ENCODE measurements at regions not wholly inside any gene's neighbourhood (a gene's known extent, or its start where the extent isn't known, plus 50 kb on each side); places are given as distances from the start of the nearest gene placed in this dataset.

GRCh38 chr16:13766334-13766733 is 153.6 kb upstream of the ERCC4 start:
- intact Hi-C loops (cut with micrococcal nuclease), result no loop called here
- Mint-ChIP-seq H3K9me3 (peaks cover 0 to 9% (median 5%) of the 10 kb centered on the region in 8 donors), H3K27me3 (peaks cover 0 to 2% of the 10 kb centered on the region in 2 donors), H3K4me1 (no peaks in the 10 kb centered on the region), H3K4me3 (no peak overlapping the region), H3K36me3 (no peaks in the 10 kb centered on the region), H3K27ac (no peak overlapping the region)
- no peak for DNase-seq
- no peaks in the 10 kb centered on the region for H3K36me3 ChIP-seq (ENCODE audit: insufficient read depth, low read length)
- POLR2A ChIA-PET (ENCODE audit: partially characterized antibody), result no interaction called here
- H3K4me1 ChIP-seq (ENCODE audit: insufficient read depth, low read length), result no peaks in the 10 kb centered on the region
- H3K27me3 ChIP-seq (ENCODE audit: insufficient read depth, low read length), result no peaks in the 10 kb centered on the region
- H3K27ac ChIP-seq (ENCODE audit: low read depth, low read length), result no peak overlapping the region
- no peak overlapping the region for H3K4me3 ChIP-seq (ENCODE audit: low read length in 2 of 2)
- H3K9me3 ChIP-seq (ENCODE audit: control insufficient read depth in 1 of 2, low read length in 2 of 2), result no peaks in the 10 kb centered on the region
- CTCF ChIA-PET (ENCODE audit: partially characterized antibody), result no interaction called here

- ChIA-PET CTCF (ENCODE audit: partially characterized antibody) (interaction anchor here (1.4 kb wide), 1 partner anchor 20 kb away, joined by 3 read pairs; no protein-coding TSS in a partner anchor), POLR2A (ENCODE audit: partially characterized antibody) (no interaction called here)
- Mint-ChIP-seq H3K36me3 (no peaks in the 10 kb centered on the region), H3K4me3 (no peak overlapping the region), H3K9me3 (peaks cover 0 to 6% (median 4%) of the 10 kb centered on the region in 8 donors), H3K27me3 (peaks cover 1 to 2% of the 10 kb centered on the region in 2 donors), H3K27ac (no peak overlapping the region), H3K4me1 (no peaks in the 10 kb centered on the region)
- DNase-seq, result no peak
- H3K27me3 ChIP-seq (ENCODE audit: insufficient read depth, low read length), result no peaks in the 10 kb centered on the region
- no peak overlapping the region for H3K27ac ChIP-seq (ENCODE audit: low read depth, low read length)
- no peaks in the 10 kb centered on the region for H3K4me1 ChIP-seq (ENCODE audit: insufficient read depth, low read length)
- intact Hi-C loops (cut with micrococcal nuclease), result no loop called here
- no peaks in the 10 kb centered on the region for H3K9me3 ChIP-seq (ENCODE audit: control insufficient read depth in 1 of 2, low read length in 2 of 2)
- H3K36me3 ChIP-seq (ENCODE audit: insufficient read depth, low read length), result no peaks in the 10 kb centered on the region
- no peak overlapping the region for H3K4me3 ChIP-seq (ENCODE audit: low read length in 2 of 2)
Measured at GRCh38 chr16:13767215-13767614, 152.7 kb upstream of the ERCC4 start.

GRCh38 chr16:13768471-13768870 is 151.5 kb upstream of the ERCC4 start:
- POLR2A ChIA-PET (ENCODE audit: partially characterized antibody), result no interaction called here
- Mint-ChIP-seq H3K27ac (no peak overlapping the region), H3K36me3 (no peaks in the 10 kb centered on the region), H3K4me3 (no peak overlapping the region), H3K4me1 (no peaks in the 10 kb centered on the region), H3K27me3 (peaks cover 1 to 2% of the 10 kb centered on the region in 2 donors), H3K9me3 (peaks cover 0 to 8% (median 5%) of the 10 kb centered on the region in 8 donors)
- CTCF ChIA-PET (ENCODE audit: partially characterized antibody), result interaction anchor here (1.4 kb wide), 1 partner anchor 19 kb away, joined by 3 read pairs; no protein-coding TSS in a partner anchor
- no peaks in the 10 kb centered on the region for H3K4me1 ChIP-seq (ENCODE audit: insufficient read depth, low read length)
- H3K27me3 ChIP-seq (ENCODE audit: insufficient read depth, low read length), result no peaks in the 10 kb centered on the region
- no peaks in the 10 kb centered on the region for H3K9me3 ChIP-seq (ENCODE audit: control insufficient read depth in 1 of 2, low read length in 2 of 2)
- no peak overlapping the region for H3K4me3 ChIP-seq (ENCODE audit: low read length in 2 of 2)
- intact Hi-C loops (cut with micrococcal nuclease), result no loop called here
- no peak overlapping the region for H3K27ac ChIP-seq (ENCODE audit: low read depth, low read length)
- no peaks in the 10 kb centered on the region for H3K36me3 ChIP-seq (ENCODE audit: insufficient read depth, low read length)
- no peak for DNase-seq

GRCh38 chr16:13770436-13770835 is 149.5 kb upstream of the ERCC4 start:
- Histone ChIP-seq H3K4me1 (ENCODE audit: insufficient read depth, low read length) (no peaks in the 10 kb centered on the region), H3K27me3 (ENCODE audit: insufficient read depth, low read length) (no peaks in the 10 kb centered on the region), H3K9me3 (ENCODE audit: control insufficient read depth in 1 of 2, low read length in 2 of 2) (no peaks in the 10 kb centered on the region), H3K4me3 (ENCODE audit: low read length in 2 of 2) (no peak overlapping the region), H3K36me3 (ENCODE audit: insufficient read depth, low read length) (no peaks in the 10 kb centered on the region), H3K27ac (ENCODE audit: low read depth, low read length) (no peak overlapping the region)
- H3K27me3 Mint-ChIP-seq, result peaks cover 1 to 2% of the 10 kb centered on the region in 2 donors
- intact Hi-C loops (cut with micrococcal nuclease), result no loop called here
- no peak for DNase-seq
- H3K27ac Mint-ChIP-seq, result no peak overlapping the region
- POLR2A ChIA-PET (ENCODE audit: partially characterized antibody), result no interaction called here
- no peak overlapping the region for H3K4me3 Mint-ChIP-seq
- no peaks in the 10 kb centered on the region for H3K4me1 Mint-ChIP-seq
- no peaks in the 10 kb centered on the region for H3K36me3 Mint-ChIP-seq
- peaks cover 2 to 10% (median 7%) of the 10 kb centered on the region in 8 donors for H3K9me3 Mint-ChIP-seq
- CTCF ChIA-PET (ENCODE audit: partially characterized antibody), result no interaction called here

- H3K27ac Mint-ChIP-seq, result no peak overlapping the region
- H3K9me3 Mint-ChIP-seq, result peaks cover 0 to 19% (median 9%) of the 10 kb centered on the region in 8 donors
- Histone ChIP-seq H3K36me3 (ENCODE audit: insufficient read depth, low read length) (no peaks in the 10 kb centered on the region), H3K27me3 (ENCODE audit: insufficient read depth, low read length) (no peaks in the 10 kb centered on the region), H3K4me1 (ENCODE audit: insufficient read depth, low read length) (no peaks in the 10 kb centered on the region), H3K4me3 (ENCODE audit: low read length in 2 of 2) (no peak overlapping the region), H3K9me3 (ENCODE audit: control insufficient read depth in 1 of 2, low read length in 2 of 2) (no peaks in the 10 kb centered on the region), H3K27ac (ENCODE audit: low read depth, low read length) (no peak overlapping the region)
- H3K27me3 Mint-ChIP-seq, result peaks cover 1 to 2% of the 10 kb centered on the region in 2 donors
- no peaks in the 10 kb centered on the region for H3K36me3 Mint-ChIP-seq
- ChIA-PET CTCF (ENCODE audit: partially characterized antibody) (no interaction called here), POLR2A (ENCODE audit: partially characterized antibody) (no interaction called here)
- DNase-seq, result no peak
- H3K4me3 Mint-ChIP-seq, result no peak overlapping the region
- no peaks in the 10 kb centered on the region for H3K4me1 Mint-ChIP-seq
- intact Hi-C loops (cut with micrococcal nuclease), result no loop called here
Measured at GRCh38 chr16:13772782-13773181, 147.2 kb upstream of the ERCC4 start.

- Mint-ChIP-seq H3K9me3 (peaks cover 0 to 27% (median 14%) of the 10 kb centered on the region in 8 donors), H3K4me1 (no peaks in the 10 kb centered on the region), H3K27me3 (no peaks in the 10 kb centered on the region), H3K27ac (no peak overlapping the region), H3K4me3 (no peak overlapping the region), H3K36me3 (no peaks in the 10 kb centered on the region)
- ChIA-PET CTCF (ENCODE audit: partially characterized antibody) (no interaction called here), POLR2A (ENCODE audit: partially characterized antibody) (no interaction called here)
- no peaks in the 10 kb centered on the region for H3K27me3 ChIP-seq (ENCODE audit: insufficient read depth, low read length)
- no peak overlapping the region for H3K27ac ChIP-seq (ENCODE audit: low read depth, low read length)
- DNase-seq, result no peak
- H3K9me3 ChIP-seq (ENCODE audit: control insufficient read depth in 1 of 2, low read length in 2 of 2), result no peaks in the 10 kb centered on the region
- no peaks in the 10 kb centered on the region for H3K36me3 ChIP-seq (ENCODE audit: insufficient read depth, low read length)
- intact Hi-C loops (cut with micrococcal nuclease), result no loop called here
- no peak overlapping the region for H3K4me3 ChIP-seq (ENCODE audit: low read length in 2 of 2)
- no peaks in the 10 kb centered on the region for H3K4me1 ChIP-seq (ENCODE audit: insufficient read depth, low read length)
Measured at GRCh38 chr16:13779676-13780075, 140.3 kb upstream of the ERCC4 start.

- ChIA-PET CTCF (ENCODE audit: partially characterized antibody) (no interaction called here), POLR2A (ENCODE audit: partially characterized antibody) (no interaction called here)
- Mint-ChIP-seq H3K27me3 (no peaks in the 10 kb centered on the region), H3K27ac (no peak overlapping the region), H3K4me1 (no peaks in the 10 kb centered on the region), H3K36me3 (no peaks in the 10 kb centered on the region), H3K9me3 (peaks cover 0 to 24% (median 11%) of the 10 kb centered on the region in 8 donors), H3K4me3 (no peak overlapping the region)
- Histone ChIP-seq H3K4me1 (ENCODE audit: insufficient read depth, low read length) (no peaks in the 10 kb centered on the region), H3K27ac (ENCODE audit: low read depth, low read length) (no peak overlapping the region), H3K9me3 (ENCODE audit: control insufficient read depth in 1 of 2, low read length in 2 of 2) (no peaks in the 10 kb centered on the region), H3K4me3 (ENCODE audit: low read length in 2 of 2) (no peak overlapping the region), H3K36me3 (ENCODE audit: insufficient read depth, low read length) (no peaks in the 10 kb centered on the region), H3K27me3 (ENCODE audit: insufficient read depth, low read length) (no peaks in the 10 kb centered on the region)
- DNase-seq, result no peak
- intact Hi-C loops (cut with micrococcal nuclease), result no loop called here
Measured at GRCh38 chr16:13780406-13781168, 139.4 kb upstream of the ERCC4 start.
